Thyroid gland (tissue), 4 donors: ENCODE measurements at regions not wholly inside any gene's neighbourhood (a gene's known extent, or its start where the extent isn't known, plus 50 kb on each side); places are given as distances from the start of the nearest gene placed in this dataset.

Experiments used
- POLR2A ChIP-seq, 2 donors: fragments of 450-650 bp; IDR thresholded peaks; one replicate each; pipeline ENCODE4 v1.6.1; 2017; ENCODE audit warnings: antibody characterized with exemption in 2 of 2, mild to moderate bottlenecking in 2 of 2, moderate library complexity in 1 of 2
- TF ChIP-seq, protein P1 (sequence below), 6 experiments: fragments of 200-600 bp in 3 of 6; fragments of 450-650 bp in 3 of 6; sonication (generic) in 3 of 6; IDR thresholded peaks; one replicate each; pipeline ENCODE4 v1.5.1; 2016 to 2019; ENCODE audit warnings: antibody characterized with exemption in 6 of 6, mild to moderate bottlenecking in 2 of 6, inconsistent platforms in 1 of 6, moderate library complexity in 1 of 6

DNA sequence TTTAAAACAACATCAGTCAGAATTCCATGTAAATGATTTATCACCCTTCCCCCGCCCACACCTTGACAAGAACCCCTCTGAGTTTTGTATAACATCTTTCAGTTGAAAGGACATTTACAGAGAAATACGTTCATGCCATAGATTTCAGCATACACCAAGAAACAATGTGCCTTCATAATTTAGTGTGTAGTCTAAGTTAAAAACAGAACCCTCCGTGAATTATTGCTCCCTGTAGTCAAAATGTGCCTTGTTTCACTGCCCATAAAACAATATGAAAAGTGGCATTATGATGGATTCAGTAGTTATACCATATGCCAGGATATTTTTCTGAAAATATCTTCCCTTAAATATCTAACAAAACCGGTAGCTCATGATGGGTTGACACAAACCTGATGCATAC is 953.9 kb downstream of the GBE1 start:
- TF ChIP-seq, protein P1, sequence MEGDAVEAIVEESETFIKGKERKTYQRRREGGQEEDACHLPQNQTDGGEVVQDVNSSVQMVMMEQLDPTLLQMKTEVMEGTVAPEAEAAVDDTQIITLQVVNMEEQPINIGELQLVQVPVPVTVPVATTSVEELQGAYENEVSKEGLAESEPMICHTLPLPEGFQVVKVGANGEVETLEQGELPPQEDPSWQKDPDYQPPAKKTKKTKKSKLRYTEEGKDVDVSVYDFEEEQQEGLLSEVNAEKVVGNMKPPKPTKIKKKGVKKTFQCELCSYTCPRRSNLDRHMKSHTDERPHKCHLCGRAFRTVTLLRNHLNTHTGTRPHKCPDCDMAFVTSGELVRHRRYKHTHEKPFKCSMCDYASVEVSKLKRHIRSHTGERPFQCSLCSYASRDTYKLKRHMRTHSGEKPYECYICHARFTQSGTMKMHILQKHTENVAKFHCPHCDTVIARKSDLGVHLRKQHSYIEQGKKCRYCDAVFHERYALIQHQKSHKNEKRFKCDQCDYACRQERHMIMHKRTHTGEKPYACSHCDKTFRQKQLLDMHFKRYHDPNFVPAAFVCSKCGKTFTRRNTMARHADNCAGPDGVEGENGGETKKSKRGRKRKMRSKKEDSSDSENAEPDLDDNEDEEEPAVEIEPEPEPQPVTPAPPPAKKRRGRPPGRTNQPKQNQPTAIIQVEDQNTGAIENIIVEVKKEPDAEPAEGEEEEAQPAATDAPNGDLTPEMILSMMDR (IDR thresholded peaks at IDR 0.05), result no peak
- no peak for TF ChIP-seq POLR2A (IDR thresholded peaks at IDR 0.05)
